ENCODE measurements at regions not wholly inside any gene's neighbourhood (a gene's known extent, or its start where the extent isn't known, plus 50 kb on each side); places are given as distances from the start of the nearest gene placed in this dataset.
A peak's percentile ranks its signal among the peaks of the same experiment; 100 is the strongest.

GRCh38 chr5:111572561-111572960 lies 60.2 kb upstream of the STARD4 start:
- no peak for DNase-seq

- DNase-seq = peak; percentile 68
Observed at GRCh38 chr5:111563031-111563822, 50.9 kb upstream of the STARD4 start.

GRCh38 chr5:111562561-111562960 lies 50.2 kb upstream of the STARD4 start:
- DNase-seq = no peak

Data from hematopoietic multipotent progenitor cell treated with erythropoietin and hydrocortisone succinate and interleukin-3 and kit ligand, for 4 days (in vitro differentiated cells).